KBM-7 (cell line): ENCODE measurements at regions not wholly inside any gene's neighbourhood (a gene's known extent, or its start where the extent isn't known, plus 50 kb on each side); places are given as distances from the start of the nearest gene placed in this dataset.

Experiments
- DNase-seq: peaks from one replicate; pipeline ENCODE4 v3.0.0-alpha.2; 2015
- in situ Hi-C: fragments of 300-500 bp; cut with MboI; formaldehyde crosslinking; loops from 2 replicates; pipeline ENCODE4 v1.14.3; 2020; ENCODE audit warnings: low sequenced_read_pairs, low pct_unique_long_range_greater_than_20kb, mixed read lengths

GRCh38 chr7:86926732-86927131 lies 132.7 kb downstream of the ELAPOR2 start:
- DNase-seq, result peak; percentile 54
- in situ Hi-C loops, result loop anchor here (25.0 kb wide), 1 partner anchor 311 kb away; no protein-coding TSS in a partner anchor

- peak; percentile 25 for DNase-seq
- in situ Hi-C loops, result loop anchor here (25.0 kb wide), 1 partner anchor 312 kb away; no protein-coding TSS in a partner anchor
These were observed 134.2 kb downstream of the ELAPOR2 start for GRCh38 chr7:86925221-86925620.

- in situ Hi-C loops, result no loop called here
These were observed 135.9 kb downstream of the ELAPOR2 start for GRCh38 chr7:86923527-86923926.

GRCh38 chr7:86920154-86920553 lies 139.3 kb downstream of the ELAPOR2 start:
- no peak for DNase-seq
- in situ Hi-C loops, result no loop called here

More at GRCh38 chr7:86923527-86923926, 135.9 kb downstream of the ELAPOR2 start:
- DNase-seq, result no peak

GRCh38 chr7:86918245-86918644 lies 141.2 kb downstream of the ELAPOR2 start:
- in situ Hi-C loops, result no loop called here
- no peak for DNase-seq

GRCh38 chr7:86916277-86916825 lies 143.1 kb downstream of the ELAPOR2 start:
- in situ Hi-C loops, result no loop called here
- no peak for DNase-seq

GRCh38 chr7:86914551-86914950 lies 144.9 kb downstream of the ELAPOR2 start:
- peak; percentile 30 for DNase-seq

More at GRCh38 chr7:86914551-86914950, 144.9 kb downstream of the ELAPOR2 start:
- in situ Hi-C loops, result no loop called here
